ENCODE measurements at regions not wholly inside any gene's neighbourhood (a gene's known extent, or its start where the extent isn't known, plus 50 kb on each side); places are given as distances from the start of the nearest gene placed in this dataset.

DNA sequence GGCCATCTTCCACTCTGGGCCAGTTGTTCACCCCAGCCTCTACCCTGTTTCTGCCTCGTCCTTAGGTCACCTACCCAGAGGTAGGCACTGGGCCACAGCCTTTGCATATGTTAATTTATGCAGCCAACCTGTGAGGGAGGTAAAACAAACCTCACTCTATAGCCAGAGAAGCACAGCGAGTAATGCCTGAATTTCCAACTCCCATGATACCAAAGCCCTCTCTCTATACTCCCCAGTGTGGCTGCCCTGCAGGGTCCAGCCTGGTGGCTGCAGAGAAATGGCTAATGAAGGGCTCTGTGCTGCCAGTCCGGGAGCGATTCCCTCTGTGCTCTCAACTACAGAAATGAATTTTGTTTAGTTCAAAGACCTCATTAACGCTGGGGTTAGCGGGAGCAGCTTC lies 397.0 kb upstream of the CCL2 start:
- Histone ChIP-seq H2AK5ac (ENCODE audit: low read depth, low read length) (no peak overlapping the region), H3K27ac (ENCODE audit: insufficient read depth, low read length) (no peak overlapping the region), H3K56ac (ENCODE audit: extremely low read depth, insufficient read depth, low read length) (no peak overlapping the region), H2BK120ac (ENCODE audit: low read depth, low read length) (no peak overlapping the region), H2BK20ac (ENCODE audit: low read depth, low read length) (no peak overlapping the region), H3K23ac (ENCODE audit: low read depth, low read length) (no peak overlapping the region), H2AK9ac (replicated peaks; ENCODE audit: low read depth, low read length, poor library complexity) (no peak overlapping the region), H4K20me1 (ENCODE audit: insufficient read depth, low read length) (no peaks in the 10 kb centered on the region; the same call in 1 of the 2 replicates), H3K27me3 (ENCODE audit: control insufficient read depth, insufficient read depth, low read length) (no peaks in the 10 kb centered on the region), H4K5ac (ENCODE audit: low read depth, low read length) (no peak overlapping the region), H2BK5ac (ENCODE audit: low read depth, low read length, poor library complexity, severe bottlenecking) (no peak overlapping the region), H4K8ac (ENCODE audit: low read depth in 2 of 2, low read length in 2 of 2) (no peak overlapping the region), H3K36me3 (ENCODE audit: control insufficient read depth, insufficient read depth, low read length) (no peaks in the 10 kb centered on the region), H3K4me2 (ENCODE audit: low read depth, low read length) (no peak overlapping the region), H3K14ac (replicated peaks; ENCODE audit: low read depth, low read length) (no peak overlapping the region), H4K91ac (ENCODE audit: insufficient read depth, low read depth, low read length) (no peak overlapping the region), H3K18ac (ENCODE audit: low read depth, low read length) (no peak overlapping the region), H3K4me1 (ENCODE audit: control insufficient read depth, insufficient read depth, low read length) (no peaks in the 10 kb centered on the region), H3K9ac (ENCODE audit: low read depth, low read length) (no peak overlapping the region), H3K4me3 (ENCODE audit: insufficient read depth, low read depth, low read length) (no peak overlapping the region), H3K4ac (ENCODE audit: low read depth, low read length) (no peak overlapping the region), H2BK15ac (ENCODE audit: low read depth, low read length) (no peak overlapping the region), H2AFZ (replicated peaks; ENCODE audit: low read length, poor library complexity) (no peak overlapping the region), H3K9me1 (ENCODE audit: insufficient read depth, low read length) (no peaks in the 10 kb centered on the region), H3K9me3 (ENCODE audit: control insufficient read depth, insufficient read depth, low read length) (no peaks in the 10 kb centered on the region; the same call in 1 of the 2 replicates), H3K79me1 (ENCODE audit: low read depth in 1 of 2, low read length in 2 of 2) (no peaks in the 10 kb centered on the region)
- POLR2A ChIA-PET (ENCODE audit: unreplicated experiment), result no interaction called here
- WGBS, 2 experiments (ENCODE audit: extremely low coverage in 2 of 2, insufficient read length in 1 of 2), result 13% methylated on average over 3 of the region's 6 CpGs; no CpG with 5 or more reads in 1 of the 2 experiments
- intact Hi-C loops (cut with micrococcal nuclease) (no loop called here), dilution Hi-C loops (cut with HindIII; ENCODE audit: low sequenced_read_pairs, unreplicated experiment) (no loop called here), in situ Hi-C loops (cut with MboI; ENCODE audit: low sequenced_read_pairs) (no loop called here)
- no peak for TF ChIP-seq RAD21 (IDR thresholded peaks at IDR 0.05; ENCODE audit: low read length)
- TF ChIP-seq, protein P1, sequence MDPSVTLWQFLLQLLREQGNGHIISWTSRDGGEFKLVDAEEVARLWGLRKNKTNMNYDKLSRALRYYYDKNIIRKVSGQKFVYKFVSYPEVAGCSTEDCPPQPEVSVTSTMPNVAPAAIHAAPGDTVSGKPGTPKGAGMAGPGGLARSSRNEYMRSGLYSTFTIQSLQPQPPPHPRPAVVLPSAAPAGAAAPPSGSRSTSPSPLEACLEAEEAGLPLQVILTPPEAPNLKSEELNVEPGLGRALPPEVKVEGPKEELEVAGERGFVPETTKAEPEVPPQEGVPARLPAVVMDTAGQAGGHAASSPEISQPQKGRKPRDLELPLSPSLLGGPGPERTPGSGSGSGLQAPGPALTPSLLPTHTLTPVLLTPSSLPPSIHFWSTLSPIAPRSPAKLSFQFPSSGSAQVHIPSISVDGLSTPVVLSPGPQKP (IDR thresholded peaks at IDR 0.05; ENCODE audit: borderline replicate concordance, low read depth, low read length), result no peak
- TF ChIP-seq FOS (IDR thresholded peaks at IDR 0.05; ENCODE audit: low read depth, low read length), result no peak
- no peak for TF ChIP-seq POLR2A (IDR thresholded peaks at IDR 0.05; ENCODE audit: low read depth, low read length)
- CTCF ChIA-PET, result no interaction called here
- no TSS peak for BruUV-seq (replicated peaks)
- no peak for ATAC-seq (ENCODE audit: low read depth)
- no peak for DNase-seq

Measured in IMR-90 (cell line).